T-helper 1 cell treated with Interleukin-12 subunit alpha and Interleukin-12 subunit beta and Interleukin-4 antibody, amounts not matched to agents 30 μg/mL and 1 μg/mL, for 36 hours (primary cell): ENCODE measurements at regions not wholly inside any gene's neighbourhood (a gene's known extent, or its start where the extent isn't known, plus 50 kb on each side); places are given as distances from the start of the nearest gene placed in this dataset.

Experiments
- H3K27ac Mint-ChIP-seq: one replicate; pipeline ENCODE4 v1.8.0; 2021; ENCODE audit warnings: mild to moderate bottlenecking, mixed read lengths
- H3K27me3 Mint-ChIP-seq: one replicate; pipeline ENCODE4 v1.8.0; 2021; ENCODE audit warnings: low read depth, mixed read lengths
- H3K36me3 Mint-ChIP-seq: one replicate; pipeline ENCODE4 v1.8.0; 2021; ENCODE audit warnings: low read depth, mixed read lengths
- H3K4me1 Mint-ChIP-seq: one replicate; pipeline ENCODE4 v1.8.0; 2021; ENCODE audit warnings: low read depth, mixed read lengths
- H3K4me3 Mint-ChIP-seq: one replicate; pipeline ENCODE4 v1.8.0; 2021; ENCODE audit warnings: mild to moderate bottlenecking, moderate library complexity, mixed read lengths
- H3K9me3 Mint-ChIP-seq: one replicate; pipeline ENCODE4 v1.8.0; 2021; ENCODE audit warnings: mixed read lengths

GRCh38 chr12:92560713-92561542 is 141.9 kb upstream of the PLEKHG7 start:
- Mint-ChIP-seq H3K4me1 (peaks cover 42% of the 10 kb centered on the region), H3K4me3 (no peak overlapping the region), H3K27ac (peak overlapping the region; percentile 0)

GRCh38 chr12:92558806-92559205 is 144.0 kb upstream of the PLEKHG7 start:
- H3K36me3 Mint-ChIP-seq, result peaks cover 17% of the 10 kb centered on the region
- H3K9me3 Mint-ChIP-seq, result peaks cover 24% of the 10 kb centered on the region
- peak overlapping the region; percentile 47 for H3K4me3 Mint-ChIP-seq
- peaks cover 52% of the 10 kb centered on the region for H3K4me1 Mint-ChIP-seq
- no peaks in the 10 kb centered on the region for H3K27me3 Mint-ChIP-seq
- peak overlapping the region; percentile 47 for H3K27ac Mint-ChIP-seq

More at GRCh38 chr12:92560713-92561542, 141.9 kb upstream of the PLEKHG7 start:
- peaks cover 37% of the 10 kb centered on the region for H3K9me3 Mint-ChIP-seq
- no peaks in the 10 kb centered on the region for H3K27me3 Mint-ChIP-seq
- H3K36me3 Mint-ChIP-seq, result peaks cover 33% of the 10 kb centered on the region

DNA sequence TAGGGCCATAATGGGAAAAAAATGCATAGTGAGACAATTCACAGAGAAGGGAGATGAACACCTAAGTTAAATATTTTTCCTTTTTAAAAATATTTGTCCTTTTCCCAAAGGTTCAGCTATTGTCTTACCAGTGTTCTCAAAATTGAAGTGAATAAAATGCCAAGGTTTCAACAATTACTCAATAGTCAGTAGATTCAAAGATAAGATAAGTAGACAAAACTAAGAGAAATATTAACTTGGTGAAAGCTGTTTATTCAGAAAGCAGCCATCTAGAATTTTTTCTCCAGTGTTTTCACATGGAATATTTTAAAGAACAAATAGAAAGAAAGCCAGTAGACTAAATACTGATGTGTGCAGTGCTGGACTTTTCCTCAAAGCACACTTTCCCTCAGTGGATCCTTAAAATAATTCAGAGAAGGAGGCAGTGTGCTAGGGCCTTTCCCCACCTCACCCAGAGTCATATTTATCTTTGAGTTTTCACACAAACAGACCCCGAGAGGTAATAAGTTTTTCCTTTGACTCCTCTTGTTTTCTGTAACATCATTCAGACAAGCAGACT is 144.5 kb upstream of the PLEKHG7 start:
- Mint-ChIP-seq H3K27ac (peak overlapping the region; percentile 47), H3K9me3 (peaks cover 22% of the 10 kb centered on the region), H3K4me1 (peaks cover 52% of the 10 kb centered on the region), H3K4me3 (peak overlapping the region; percentile 47), H3K36me3 (peaks cover 17% of the 10 kb centered on the region), H3K27me3 (no peaks in the 10 kb centered on the region)

- Mint-ChIP-seq H3K9me3 (peaks cover 20% of the 10 kb centered on the region), H3K36me3 (peaks cover 17% of the 10 kb centered on the region), H3K4me1 (peaks cover 50% of the 10 kb centered on the region), H3K27ac (peak overlapping the region; percentile 85), H3K27me3 (no peaks in the 10 kb centered on the region), H3K4me3 (peak overlapping the region; percentile 64)
These were observed 145.4 kb upstream of the PLEKHG7 start for GRCh38 chr12:92557422-92557724.

DNA sequence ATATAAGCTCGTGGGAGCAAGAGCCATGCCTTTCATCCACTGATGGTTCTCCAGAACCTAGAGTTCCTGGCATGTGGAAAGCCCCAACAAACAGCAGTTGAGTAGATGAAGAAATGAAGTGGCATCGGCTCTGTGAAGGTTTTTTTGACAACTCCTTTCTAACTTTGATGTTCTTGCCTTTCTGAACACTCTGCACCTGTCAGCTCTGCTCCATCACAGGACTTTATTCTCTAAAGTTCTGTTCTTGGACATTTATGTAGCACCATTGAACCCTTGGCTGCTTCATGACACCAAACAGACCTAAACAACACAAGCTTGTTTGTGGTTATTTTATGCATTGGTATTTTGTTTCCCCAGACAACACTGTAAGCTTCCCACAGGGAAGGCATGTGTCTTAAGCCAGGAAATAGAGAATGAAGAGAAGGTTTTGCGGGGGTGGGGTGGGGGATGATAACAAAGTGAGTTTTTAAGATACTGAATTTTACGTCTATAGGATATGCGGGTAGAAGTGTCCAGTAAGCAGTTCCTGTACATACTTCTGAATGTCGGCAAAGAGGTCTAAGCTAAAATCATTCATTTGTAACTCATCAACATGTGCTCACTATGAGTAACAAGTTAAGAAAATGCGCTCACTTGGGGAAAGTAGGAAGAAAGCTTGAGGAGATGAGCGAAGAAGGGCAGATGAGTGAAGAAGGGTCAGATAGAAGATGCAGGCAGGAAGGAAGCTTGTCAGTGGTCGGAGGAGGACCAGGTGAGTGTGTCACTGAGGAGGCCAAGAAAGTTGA is 146.0 kb upstream of the PLEKHG7 start:
- Mint-ChIP-seq H3K27me3 (no peaks in the 10 kb centered on the region), H3K4me1 (peaks cover 44% of the 10 kb centered on the region), H3K27ac (peak overlapping the region; percentile 85), H3K36me3 (peaks cover 14% of the 10 kb centered on the region), H3K9me3 (peaks cover 15% of the 10 kb centered on the region), H3K4me3 (peak overlapping the region; percentile 64)

GRCh38 chr12:92556141-92556540 is 146.6 kb upstream of the PLEKHG7 start:
- Mint-ChIP-seq H3K36me3 (peaks cover 9% of the 10 kb centered on the region), H3K9me3 (peaks cover 10% of the 10 kb centered on the region), H3K4me1 (peaks cover 41% of the 10 kb centered on the region), H3K4me3 (peak overlapping the region; percentile 64), H3K27me3 (no peaks in the 10 kb centered on the region), H3K27ac (peak overlapping the region; percentile 85)

DNA sequence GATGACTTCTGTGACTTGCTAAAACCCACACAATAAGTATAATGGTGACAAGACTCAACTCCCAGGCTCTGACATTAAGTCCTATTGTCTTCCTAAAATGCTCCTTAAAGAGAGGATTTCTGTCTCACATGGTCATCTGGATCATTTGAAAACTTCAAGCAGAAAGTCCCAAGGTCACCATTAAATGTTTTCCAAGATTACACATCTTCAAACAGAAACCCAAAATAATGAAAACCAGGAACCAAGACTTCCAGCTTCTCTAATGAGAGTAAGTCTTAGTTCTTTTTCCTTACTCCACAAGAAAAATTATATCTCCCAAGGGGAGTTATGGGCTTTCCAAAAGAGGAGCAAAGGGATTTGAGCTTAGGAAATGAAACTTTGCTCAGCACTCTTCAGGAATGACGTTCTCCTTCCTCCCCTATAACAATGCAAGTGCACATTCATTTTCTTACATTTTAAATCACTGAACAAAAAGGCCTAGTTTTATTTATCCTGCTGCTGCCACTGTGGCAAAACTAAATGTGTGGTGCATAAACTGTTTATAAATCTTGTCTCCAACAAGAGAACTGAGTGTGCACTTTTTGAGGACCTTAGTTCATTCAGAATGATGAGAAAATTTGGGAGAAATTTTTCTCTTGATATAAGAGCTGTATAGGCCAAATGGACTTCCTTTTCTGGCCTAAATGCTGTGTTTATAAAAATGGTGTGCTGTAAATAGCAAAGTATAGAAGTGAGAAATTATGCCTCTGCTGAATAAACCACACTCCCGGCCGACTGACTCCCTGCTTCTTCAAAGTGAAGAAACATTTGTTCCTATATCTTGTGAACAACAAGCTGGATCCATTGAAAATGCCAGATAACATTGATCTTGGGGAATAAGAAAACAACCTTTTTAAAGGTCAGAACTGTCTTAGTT is 148.4 kb upstream of the PLEKHG7 start:
- H3K4me3 Mint-ChIP-seq, result no peak overlapping the region
- no peaks in the 10 kb centered on the region for H3K9me3 Mint-ChIP-seq
- H3K27me3 Mint-ChIP-seq, result no peaks in the 10 kb centered on the region
- no peak overlapping the region for H3K27ac Mint-ChIP-seq
- H3K36me3 Mint-ChIP-seq, result peaks cover 3% of the 10 kb centered on the region
- peaks cover 39% of the 10 kb centered on the region for H3K4me1 Mint-ChIP-seq

- H3K9me3 Mint-ChIP-seq, result peaks cover 6% of the 10 kb centered on the region
- peaks cover 34% of the 10 kb centered on the region for H3K4me1 Mint-ChIP-seq
- no peak overlapping the region for H3K27ac Mint-ChIP-seq
- H3K4me3 Mint-ChIP-seq, result no peak overlapping the region
- no peaks in the 10 kb centered on the region for H3K27me3 Mint-ChIP-seq
- peaks cover 8% of the 10 kb centered on the region for H3K36me3 Mint-ChIP-seq
These were observed 149.4 kb upstream of the PLEKHG7 start for GRCh38 chr12:92553389-92553788.

DNA sequence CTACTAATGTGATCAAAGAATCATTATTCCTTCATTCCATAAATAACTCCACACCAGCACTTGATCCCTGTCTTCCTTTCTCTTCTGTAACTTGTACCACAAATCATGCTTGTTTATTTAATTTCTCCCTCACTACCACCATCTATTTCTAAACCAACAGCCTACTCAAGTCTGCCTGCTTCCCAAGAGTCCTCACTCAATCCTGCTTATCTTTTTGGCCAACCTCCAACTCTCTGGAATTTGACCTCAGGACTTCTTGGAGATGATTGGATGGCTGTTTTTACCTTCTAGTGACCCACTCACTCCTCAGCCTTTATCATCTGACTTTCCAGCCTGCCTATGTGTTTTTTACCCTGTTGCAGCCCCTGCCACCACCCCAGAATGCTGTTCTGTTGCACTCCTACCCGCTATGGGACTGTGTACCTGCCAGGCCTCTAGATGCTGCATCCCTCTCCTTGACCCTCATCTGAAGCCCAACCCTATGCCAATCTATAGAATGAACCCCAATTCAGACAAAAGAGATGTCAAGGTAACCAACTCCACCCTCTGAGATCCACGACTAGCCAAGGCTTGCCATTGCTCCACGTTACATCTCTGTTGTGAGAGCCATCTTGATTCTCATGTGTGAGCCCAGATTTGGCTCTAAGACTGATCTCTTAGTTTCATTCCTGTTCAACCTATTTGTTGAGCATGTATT is 150.2 kb upstream of the PLEKHG7 start:
- Mint-ChIP-seq H3K36me3 (peaks cover 8% of the 10 kb centered on the region), H3K27me3 (no peaks in the 10 kb centered on the region), H3K9me3 (peaks cover 6% of the 10 kb centered on the region), H3K27ac (no peak overlapping the region), H3K4me1 (peaks cover 30% of the 10 kb centered on the region), H3K4me3 (no peak overlapping the region)

DNA sequence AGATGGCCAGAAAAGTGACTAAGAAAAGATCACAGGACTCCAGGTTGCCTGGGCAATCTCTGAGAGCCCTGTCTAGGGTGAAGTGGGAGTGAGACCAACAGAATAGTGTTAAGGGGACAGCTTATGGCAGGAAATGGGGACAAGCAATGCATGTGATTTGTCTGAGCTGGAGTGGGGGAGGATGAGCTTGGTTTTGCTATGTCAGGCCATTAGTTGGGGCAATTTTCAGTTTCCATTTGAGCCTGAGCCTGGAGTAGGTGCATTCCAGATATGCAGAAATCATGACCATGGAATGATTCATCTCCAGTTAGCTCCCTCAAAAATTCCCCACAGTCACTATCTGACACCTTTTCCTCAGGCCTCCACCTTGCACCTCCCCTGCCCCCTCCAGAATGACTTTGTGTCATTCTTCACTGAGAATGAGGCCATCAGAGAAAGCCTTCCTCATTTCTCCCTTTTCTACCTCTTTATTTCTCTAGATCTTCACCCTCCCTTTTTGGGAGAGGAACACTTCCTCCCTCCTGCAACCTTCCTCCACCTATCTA is 150.9 kb upstream of the PLEKHG7 start:
- Mint-ChIP-seq H3K27ac (no peak overlapping the region), H3K4me1 (peaks cover 25% of the 10 kb centered on the region), H3K4me3 (no peak overlapping the region), H3K36me3 (peaks cover 5% of the 10 kb centered on the region), H3K27me3 (no peaks in the 10 kb centered on the region), H3K9me3 (peaks cover 6% of the 10 kb centered on the region)

GRCh38 chr12:92551210-92551609 is 151.6 kb upstream of the PLEKHG7 start:
- no peak overlapping the region for H3K27ac Mint-ChIP-seq
- H3K4me3 Mint-ChIP-seq, result no peak overlapping the region
- H3K27me3 Mint-ChIP-seq, result no peaks in the 10 kb centered on the region
- H3K4me1 Mint-ChIP-seq, result peaks cover 21% of the 10 kb centered on the region
- H3K36me3 Mint-ChIP-seq, result peaks cover 5% of the 10 kb centered on the region
- peaks cover 6% of the 10 kb centered on the region for H3K9me3 Mint-ChIP-seq

- Mint-ChIP-seq H3K9me3 (peaks cover 6% of the 10 kb centered on the region), H3K27ac (no peak overlapping the region), H3K4me3 (no peak overlapping the region), H3K36me3 (peaks cover 5% of the 10 kb centered on the region), H3K27me3 (no peaks in the 10 kb centered on the region), H3K4me1 (peaks cover 16% of the 10 kb centered on the region)
These were observed 152.1 kb upstream of the PLEKHG7 start for GRCh38 chr12:92550661-92551060.

GRCh38 chr12:92550254-92550653 is 152.5 kb upstream of the PLEKHG7 start:
- H3K36me3 Mint-ChIP-seq, result peaks cover 5% of the 10 kb centered on the region
- peaks cover 6% of the 10 kb centered on the region for H3K9me3 Mint-ChIP-seq

More at GRCh38 chr12:92550254-92550653, 152.5 kb upstream of the PLEKHG7 start:
- Mint-ChIP-seq H3K4me3 (no peak overlapping the region), H3K4me1 (peaks cover 14% of the 10 kb centered on the region), H3K27ac (no peak overlapping the region), H3K27me3 (no peaks in the 10 kb centered on the region)
